22Rv1 (cell line): ENCODE measurements at regions not wholly inside any gene's neighbourhood (a gene's known extent, or its start where the extent isn't known, plus 50 kb on each side); places are given as distances from the start of the nearest gene placed in this dataset.

ENCODE experiments used
- ZFX ChIP-seq: fragments of 450-650 bp; IDR thresholded peaks from 2 replicates; pipeline ENCODE4 v1.6.1; 2017; ENCODE audit warnings: antibody characterized with exemption, borderline replicate concordance
- TF ChIP-seq, protein P1 (sequence below): fragments of 450-650 bp; IDR thresholded peaks from 2 replicates; pipeline ENCODE4 v1.5.1; 2017; ENCODE audit warnings: mild to moderate bottlenecking

DNA sequence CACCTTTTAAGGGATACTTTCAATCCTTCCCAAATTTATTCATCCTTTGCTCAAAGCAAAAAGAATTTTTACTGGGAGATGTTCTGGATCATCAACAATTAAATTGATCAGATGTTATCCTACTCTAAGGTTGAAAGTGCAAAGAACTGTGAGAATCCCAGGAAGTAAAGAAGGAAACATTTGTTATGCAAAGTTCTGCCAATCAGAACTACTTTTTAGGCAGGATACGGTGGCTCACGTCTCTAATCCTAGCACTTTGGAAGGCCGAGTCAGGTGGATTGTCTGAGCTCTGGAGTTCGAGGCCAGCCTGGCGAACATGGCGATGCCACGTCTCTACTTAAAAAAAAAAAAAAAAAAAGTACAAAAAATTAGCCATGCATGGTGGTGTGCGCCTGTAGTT, 882.3 kb downstream of the DIAPH3 start:
- TF ChIP-seq, protein P1, sequence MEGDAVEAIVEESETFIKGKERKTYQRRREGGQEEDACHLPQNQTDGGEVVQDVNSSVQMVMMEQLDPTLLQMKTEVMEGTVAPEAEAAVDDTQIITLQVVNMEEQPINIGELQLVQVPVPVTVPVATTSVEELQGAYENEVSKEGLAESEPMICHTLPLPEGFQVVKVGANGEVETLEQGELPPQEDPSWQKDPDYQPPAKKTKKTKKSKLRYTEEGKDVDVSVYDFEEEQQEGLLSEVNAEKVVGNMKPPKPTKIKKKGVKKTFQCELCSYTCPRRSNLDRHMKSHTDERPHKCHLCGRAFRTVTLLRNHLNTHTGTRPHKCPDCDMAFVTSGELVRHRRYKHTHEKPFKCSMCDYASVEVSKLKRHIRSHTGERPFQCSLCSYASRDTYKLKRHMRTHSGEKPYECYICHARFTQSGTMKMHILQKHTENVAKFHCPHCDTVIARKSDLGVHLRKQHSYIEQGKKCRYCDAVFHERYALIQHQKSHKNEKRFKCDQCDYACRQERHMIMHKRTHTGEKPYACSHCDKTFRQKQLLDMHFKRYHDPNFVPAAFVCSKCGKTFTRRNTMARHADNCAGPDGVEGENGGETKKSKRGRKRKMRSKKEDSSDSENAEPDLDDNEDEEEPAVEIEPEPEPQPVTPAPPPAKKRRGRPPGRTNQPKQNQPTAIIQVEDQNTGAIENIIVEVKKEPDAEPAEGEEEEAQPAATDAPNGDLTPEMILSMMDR: no peak
- TF ChIP-seq ZFX: no peak
